ENCODE measurements at regions not wholly inside any gene's neighbourhood (a gene's known extent, or its start where the extent isn't known, plus 50 kb on each side); places are given as distances from the start of the nearest gene placed in this dataset.

- no peak for DNase-seq
Observed at GRCh38 chr12:93315385-93315906, 62.3 kb upstream of the NUDT4 start.

GRCh38 chr12:93315907-93316622 is 61.7 kb upstream of the NUDT4 start:
- DNase-seq, result no peak

DNA sequence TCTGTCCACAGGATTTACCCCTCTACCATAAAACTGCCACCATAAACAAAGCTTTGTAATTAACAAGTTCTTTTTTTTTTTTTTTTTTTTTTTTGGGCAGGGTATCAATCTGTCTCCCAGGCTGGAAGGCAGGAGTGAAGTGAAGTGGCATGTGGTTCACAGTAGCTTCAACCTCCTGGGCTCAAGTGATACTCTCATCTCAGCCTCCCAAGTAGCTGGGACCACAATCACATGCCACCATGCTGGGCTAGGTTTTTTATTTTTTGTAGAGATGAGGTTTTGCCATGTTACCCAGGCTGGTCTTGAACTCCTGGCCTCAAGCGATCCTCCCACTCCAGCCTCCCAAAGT is 61.1 kb upstream of the NUDT4 start:
- DNase-seq, result no peak

DNA sequence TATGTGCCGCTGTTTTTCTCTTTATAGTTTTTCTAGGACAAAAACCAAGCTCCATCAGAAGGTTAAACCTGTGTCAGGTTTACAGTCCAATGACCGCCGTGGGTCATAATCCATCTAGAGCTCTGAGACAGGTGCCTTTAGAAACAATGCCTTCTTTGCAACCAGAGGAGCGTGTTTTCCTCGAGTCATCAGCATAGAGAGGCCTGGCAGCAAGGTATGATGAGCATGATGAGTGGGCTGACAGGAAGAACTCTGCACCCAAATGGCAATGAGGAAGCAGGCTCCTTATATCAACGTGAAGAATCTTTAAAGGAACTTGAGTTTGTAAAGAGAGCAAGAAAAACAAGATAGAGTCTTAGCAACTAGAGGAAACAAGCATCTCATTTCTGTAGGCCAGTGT is 60.5 kb upstream of the NUDT4 start:
- DNase-seq, result no peak

DNA sequence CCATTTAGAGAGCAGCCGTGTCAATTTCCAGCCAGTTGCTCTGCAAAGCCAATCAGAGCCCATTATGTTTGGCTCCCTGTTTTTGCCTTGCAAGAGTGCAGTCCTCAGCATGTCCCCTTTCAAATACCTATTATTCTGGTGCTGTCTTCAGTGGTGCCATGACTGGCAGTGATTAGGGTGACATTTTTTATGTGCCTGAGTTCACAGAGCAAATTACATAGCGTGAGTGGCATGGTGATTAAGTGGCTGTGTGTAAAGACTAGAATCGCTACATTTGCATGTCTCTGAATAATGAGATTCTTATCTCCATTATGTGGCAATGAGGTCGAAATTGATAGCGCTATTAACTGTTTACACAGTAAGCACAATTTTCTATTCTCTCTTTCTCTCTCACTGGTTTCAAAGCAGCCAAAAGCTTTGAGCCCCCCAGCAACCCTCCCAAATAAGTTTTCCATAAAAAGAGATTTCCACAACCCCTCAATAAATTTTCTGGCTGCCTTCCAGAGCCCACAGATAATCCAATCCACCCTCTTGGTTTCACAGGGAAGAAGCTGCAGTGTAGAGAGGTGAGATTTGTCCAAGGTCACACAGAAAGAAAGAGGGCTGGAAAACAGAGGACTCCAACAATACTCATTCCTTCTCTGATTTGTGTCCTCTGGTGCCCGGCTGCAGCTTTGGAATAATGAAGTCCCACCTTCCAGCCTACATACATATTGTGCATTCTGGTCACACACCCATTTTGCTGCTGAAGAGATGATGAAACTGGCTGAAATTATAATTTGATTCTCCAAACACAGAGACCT is 58.8 kb upstream of the NUDT4 start:
- DNase-seq, result no peak

DNA sequence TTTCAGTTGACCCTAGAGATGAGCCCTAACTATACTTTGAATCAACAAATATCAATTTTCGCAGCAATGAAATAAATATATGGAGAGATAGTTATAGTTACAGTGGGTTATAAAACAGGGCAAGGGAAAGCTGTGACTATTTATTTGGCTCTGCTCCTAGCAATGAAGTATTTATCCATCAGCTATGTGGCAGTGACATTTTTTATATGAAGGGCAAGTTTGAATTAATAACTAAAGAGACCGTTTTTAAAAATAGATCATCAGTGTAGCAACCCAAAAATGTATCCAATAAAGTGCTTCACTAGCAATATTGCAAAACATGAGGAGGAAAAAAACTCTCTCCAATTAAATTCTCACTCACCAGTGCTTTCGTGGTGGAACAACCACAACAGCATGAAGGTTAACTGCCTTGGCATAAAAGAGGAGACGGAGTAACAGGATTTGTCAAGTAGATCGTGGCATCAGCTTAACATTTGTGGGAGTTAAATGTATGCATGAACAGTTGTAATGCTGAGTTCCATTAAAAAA is 58.1 kb upstream of the NUDT4 start:
- no peak for DNase-seq

DNA sequence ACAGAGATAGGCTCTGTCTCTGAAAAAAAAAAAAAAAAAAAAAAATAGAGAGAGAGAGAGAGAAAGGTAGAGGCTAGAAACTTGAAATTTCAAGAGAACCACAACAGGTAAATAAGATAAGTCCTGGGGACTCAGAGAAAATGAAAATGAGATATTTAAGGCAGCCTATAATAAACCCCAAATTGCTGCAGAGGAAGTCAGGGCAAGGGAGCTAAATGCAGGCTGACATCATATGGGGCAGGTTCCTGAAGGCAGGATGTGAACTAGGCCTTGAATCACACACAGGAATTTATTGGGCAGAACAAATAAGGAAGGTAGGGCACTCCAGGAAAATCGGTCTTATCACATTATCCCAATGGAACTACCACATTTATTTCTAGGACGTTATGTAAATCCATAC is 54.9 kb upstream of the NUDT4 start:
- DNase-seq, result no peak

DNA sequence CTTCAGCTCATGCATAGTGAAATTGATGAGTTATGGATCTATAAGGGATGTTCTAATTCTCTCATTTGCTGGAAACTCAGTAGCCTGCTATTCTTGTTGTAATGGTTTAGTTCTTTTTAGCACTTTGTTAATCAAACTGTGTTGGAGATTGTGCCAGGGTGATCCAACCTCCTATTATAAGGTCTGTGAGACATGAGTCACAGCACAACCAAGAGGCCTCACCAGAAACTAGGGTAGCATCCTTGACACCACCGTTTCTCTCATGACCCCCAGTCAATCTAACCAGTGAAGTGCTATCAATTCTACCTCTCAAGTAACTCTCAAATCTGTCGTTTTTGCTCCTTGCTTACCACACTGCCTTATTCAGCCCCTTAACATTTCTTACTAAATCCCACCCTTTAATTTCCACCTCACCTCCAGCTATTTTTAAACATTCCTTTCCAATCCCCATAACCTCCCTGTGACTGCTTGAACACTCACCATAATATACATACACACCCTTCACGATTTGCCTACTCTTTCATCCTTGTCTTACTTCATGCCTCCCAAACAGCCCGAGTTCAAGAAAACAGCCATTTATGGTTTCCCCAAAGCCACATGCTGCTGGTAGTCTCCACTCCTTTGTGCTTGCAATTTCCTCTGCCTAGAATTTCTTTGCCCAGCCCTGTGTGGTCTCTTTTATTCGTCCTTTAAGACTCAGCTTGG is 53.9 kb upstream of the NUDT4 start:
- DNase-seq, result no peak

- no peak for DNase-seq
Observed at GRCh38 chr12:93325855-93326254, 51.9 kb upstream of the NUDT4 start.

Data from bone marrow (tissue), 2 donors.